ENCODE measurements at regions not wholly inside any gene's neighbourhood (a gene's known extent, or its start where the extent isn't known, plus 50 kb on each side); places are given as distances from the start of the nearest gene placed in this dataset.

DNA sequence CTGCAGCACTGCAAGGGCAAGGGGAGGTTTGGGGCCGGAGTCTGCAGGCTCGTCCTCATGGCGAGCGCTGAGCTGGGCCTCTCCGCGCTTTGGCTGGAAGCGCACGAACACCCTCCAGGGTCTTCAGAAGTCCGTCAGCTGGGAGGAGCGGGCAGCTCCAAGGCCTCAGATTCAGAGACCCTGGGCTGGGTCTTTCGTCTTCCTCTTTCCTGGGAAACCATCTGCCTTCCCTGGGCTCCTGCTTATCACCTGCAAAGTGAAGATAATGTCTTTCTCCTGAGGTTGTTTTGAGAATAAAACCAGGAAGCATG is 525.6 kb downstream of the BRD1 start:
- Histone ChIP-seq H3K9me3 (no peaks in the 10 kb centered on the region), H3K4me3 (no peak overlapping the region), H3K4me1 (ENCODE audit: control insufficient read depth in 1 of 2, low read depth in 2 of 2) (peaks cover 0 to 6% of the 10 kb centered on the region in 2 donors), H3K27ac (no peak overlapping the region), H3K36me3 (no peaks in the 10 kb centered on the region), H3K27me3 (replicated peaks; ENCODE audit: insufficient read depth) (no peaks in the 10 kb centered on the region)
- DNase-seq (ENCODE audit: low spot score) (no peak), ATAC-seq (ENCODE audit: insufficient number of reproducible peaks, low FRiP score, low read depth) (no peak)
- TF ChIP-seq, protein P1, sequence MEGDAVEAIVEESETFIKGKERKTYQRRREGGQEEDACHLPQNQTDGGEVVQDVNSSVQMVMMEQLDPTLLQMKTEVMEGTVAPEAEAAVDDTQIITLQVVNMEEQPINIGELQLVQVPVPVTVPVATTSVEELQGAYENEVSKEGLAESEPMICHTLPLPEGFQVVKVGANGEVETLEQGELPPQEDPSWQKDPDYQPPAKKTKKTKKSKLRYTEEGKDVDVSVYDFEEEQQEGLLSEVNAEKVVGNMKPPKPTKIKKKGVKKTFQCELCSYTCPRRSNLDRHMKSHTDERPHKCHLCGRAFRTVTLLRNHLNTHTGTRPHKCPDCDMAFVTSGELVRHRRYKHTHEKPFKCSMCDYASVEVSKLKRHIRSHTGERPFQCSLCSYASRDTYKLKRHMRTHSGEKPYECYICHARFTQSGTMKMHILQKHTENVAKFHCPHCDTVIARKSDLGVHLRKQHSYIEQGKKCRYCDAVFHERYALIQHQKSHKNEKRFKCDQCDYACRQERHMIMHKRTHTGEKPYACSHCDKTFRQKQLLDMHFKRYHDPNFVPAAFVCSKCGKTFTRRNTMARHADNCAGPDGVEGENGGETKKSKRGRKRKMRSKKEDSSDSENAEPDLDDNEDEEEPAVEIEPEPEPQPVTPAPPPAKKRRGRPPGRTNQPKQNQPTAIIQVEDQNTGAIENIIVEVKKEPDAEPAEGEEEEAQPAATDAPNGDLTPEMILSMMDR (IDR thresholded peaks at IDR 0.05), result no peak

DNA sequence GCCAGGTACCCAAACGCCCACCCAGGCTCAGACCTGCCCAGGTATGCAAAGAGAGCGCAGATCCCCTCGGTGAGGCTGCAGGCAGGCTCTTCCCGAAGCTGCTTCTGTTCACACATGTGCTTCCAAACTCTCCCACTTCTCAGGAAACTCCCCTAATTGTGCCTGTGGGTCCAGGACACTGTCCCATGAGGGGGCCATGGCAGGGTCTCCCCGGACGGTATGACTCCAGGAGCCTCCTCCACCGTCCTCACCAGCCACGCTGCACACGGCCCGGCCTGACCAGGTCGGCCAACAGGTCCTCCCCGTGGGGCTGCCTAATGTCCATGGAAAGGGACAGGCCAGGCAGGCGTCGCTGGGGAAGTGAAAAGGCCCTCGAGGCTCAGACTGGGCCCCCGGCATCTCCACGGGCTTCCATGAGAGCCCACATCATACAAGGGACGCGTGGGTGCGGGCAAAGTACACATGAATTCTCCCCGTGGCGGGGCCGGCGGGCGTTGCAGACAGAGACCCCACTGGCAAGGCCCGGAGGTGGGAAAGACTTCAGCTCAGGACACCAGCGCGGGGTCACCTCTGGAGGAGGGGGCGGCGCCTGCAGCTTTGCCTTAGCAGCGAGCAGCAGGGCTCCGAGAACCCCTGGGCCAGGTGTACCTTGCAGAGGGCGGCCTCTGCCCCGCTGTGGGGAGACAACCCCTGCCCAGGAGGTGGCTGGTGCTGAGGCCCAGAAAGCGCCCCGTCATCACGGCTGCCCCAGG is 526.1 kb downstream of the BRD1 start:
- Histone ChIP-seq H3K4me1 (ENCODE audit: control insufficient read depth in 1 of 2, low read depth in 2 of 2) (peaks cover 0 to 6% of the 10 kb centered on the region in 2 donors), H3K9me3 (no peaks in the 10 kb centered on the region), H3K27me3 (replicated peaks; ENCODE audit: insufficient read depth) (no peaks in the 10 kb centered on the region), H3K36me3 (no peaks in the 10 kb centered on the region), H3K27ac (no peak overlapping the region), H3K4me3 (no peak overlapping the region)
- TF ChIP-seq, protein P1 (IDR thresholded peaks at IDR 0.05), result no peak
- ATAC-seq (ENCODE audit: insufficient number of reproducible peaks, low FRiP score, low read depth) (no peak), DNase-seq (ENCODE audit: low spot score) (no peak)

DNA sequence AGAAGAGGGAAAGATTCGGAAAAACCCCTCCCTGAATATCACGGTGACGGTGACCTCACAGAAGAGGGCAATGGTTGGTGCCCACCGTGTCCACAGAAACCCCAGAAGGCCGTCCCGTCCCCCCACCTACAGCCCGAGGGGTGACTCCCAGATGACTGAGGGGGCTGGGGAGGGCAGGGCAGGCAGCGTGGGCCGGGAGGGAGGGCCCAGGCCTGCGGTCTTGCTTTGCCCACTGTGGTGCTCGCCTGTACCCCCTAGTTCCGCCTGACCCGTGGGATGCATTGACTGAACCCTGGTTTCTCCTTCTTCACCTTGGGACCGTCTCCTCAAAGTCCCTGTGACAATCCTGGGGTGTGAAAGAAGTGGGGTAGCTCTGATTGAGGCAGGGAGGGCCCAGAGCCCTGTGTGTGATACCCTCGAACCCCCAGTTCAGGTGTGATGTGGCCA is 526.7 kb downstream of the BRD1 start:
- Histone ChIP-seq H3K4me1 (ENCODE audit: control insufficient read depth in 1 of 2, low read depth in 2 of 2) (peaks cover 0 to 6% of the 10 kb centered on the region in 2 donors), H3K9me3 (no peaks in the 10 kb centered on the region), H3K27me3 (replicated peaks; ENCODE audit: insufficient read depth) (no peaks in the 10 kb centered on the region), H3K36me3 (no peaks in the 10 kb centered on the region), H3K4me3 (no peak overlapping the region), H3K27ac (no peak overlapping the region)
- TF ChIP-seq, protein P1 (IDR thresholded peaks at IDR 0.05), result no peak
- no peak for ATAC-seq (ENCODE audit: insufficient number of reproducible peaks, low FRiP score, low read depth)
- no peak for DNase-seq (ENCODE audit: low spot score)

DNA sequence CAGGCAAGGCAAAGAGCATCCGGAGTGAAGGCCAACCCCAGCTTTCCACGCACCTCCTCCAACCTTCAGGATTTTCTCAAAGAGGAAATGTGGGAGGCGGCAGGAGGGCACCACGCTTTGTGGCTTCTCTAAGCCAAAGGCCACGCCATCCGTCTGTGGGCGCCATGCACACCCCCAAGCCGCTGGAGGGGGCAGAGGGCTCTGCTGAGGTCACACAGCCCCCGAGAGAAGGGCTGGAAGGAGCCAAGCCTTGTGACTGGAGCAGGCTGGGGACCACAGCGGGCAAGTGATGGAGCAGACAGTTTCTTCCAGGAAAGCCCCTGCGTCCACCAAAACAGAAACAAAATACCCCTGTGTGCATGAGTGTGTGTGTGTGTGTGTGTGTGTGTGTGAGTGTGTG is 527.4 kb downstream of the BRD1 start:
- no peaks in the 10 kb centered on the region for H3K36me3 ChIP-seq
- no peaks in the 10 kb centered on the region for H3K9me3 ChIP-seq
- H3K27me3 ChIP-seq (replicated peaks; ENCODE audit: insufficient read depth), result no peaks in the 10 kb centered on the region
- peaks cover 0 to 6% of the 10 kb centered on the region in 2 donors for H3K4me1 ChIP-seq (ENCODE audit: control insufficient read depth in 1 of 2, low read depth in 2 of 2)
- TF ChIP-seq, protein P1 (IDR thresholded peaks at IDR 0.05), result no peak
- H3K27ac ChIP-seq, result no peak overlapping the region
- H3K4me3 ChIP-seq, result no peak overlapping the region
- DNase-seq (ENCODE audit: low spot score), result no peak
- no peak for ATAC-seq (ENCODE audit: insufficient number of reproducible peaks, low FRiP score, low read depth)

DNA sequence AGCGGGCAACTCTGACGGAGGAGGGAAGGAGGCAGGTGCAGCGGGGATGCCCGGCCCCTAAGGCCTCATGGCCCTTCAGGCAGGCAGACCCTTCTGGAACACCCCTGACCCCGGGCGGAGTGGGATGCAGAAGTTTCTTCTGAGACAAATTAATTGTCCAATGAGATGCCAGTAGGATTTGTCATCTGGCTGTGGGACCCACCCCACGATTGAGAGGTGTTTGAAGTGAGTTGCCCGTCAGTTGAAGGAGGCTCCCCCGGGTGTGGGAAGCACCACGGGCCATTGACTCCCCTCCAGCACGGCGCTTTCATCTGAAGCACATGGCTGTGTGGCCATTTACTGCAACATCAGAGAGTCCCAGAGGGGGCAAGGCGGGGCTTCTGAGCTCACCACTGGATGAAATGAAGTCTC is 527.8 kb downstream of the BRD1 start:
- H3K4me3 ChIP-seq, result no peak overlapping the region
- no peaks in the 10 kb centered on the region for H3K27me3 ChIP-seq (replicated peaks; ENCODE audit: insufficient read depth)
- DNase-seq (ENCODE audit: low spot score) (no peak), ATAC-seq (ENCODE audit: insufficient number of reproducible peaks, low FRiP score, low read depth) (no peak)
- TF ChIP-seq, protein P1 (IDR thresholded peaks at IDR 0.05), result no peak
- no peaks in the 10 kb centered on the region for H3K9me3 ChIP-seq
- H3K4me1 ChIP-seq (ENCODE audit: control insufficient read depth in 1 of 2, low read depth in 2 of 2), result peaks cover 0 to 3% of the 10 kb centered on the region in 2 donors
- H3K36me3 ChIP-seq, result no peaks in the 10 kb centered on the region
- no peak overlapping the region for H3K27ac ChIP-seq
